ENCODE measurements at regions not wholly inside any gene's neighbourhood (a gene's known extent, or its start where the extent isn't known, plus 50 kb on each side); places are given as distances from the start of the nearest gene placed in this dataset.

- TF ChIP-seq, protein P1, sequence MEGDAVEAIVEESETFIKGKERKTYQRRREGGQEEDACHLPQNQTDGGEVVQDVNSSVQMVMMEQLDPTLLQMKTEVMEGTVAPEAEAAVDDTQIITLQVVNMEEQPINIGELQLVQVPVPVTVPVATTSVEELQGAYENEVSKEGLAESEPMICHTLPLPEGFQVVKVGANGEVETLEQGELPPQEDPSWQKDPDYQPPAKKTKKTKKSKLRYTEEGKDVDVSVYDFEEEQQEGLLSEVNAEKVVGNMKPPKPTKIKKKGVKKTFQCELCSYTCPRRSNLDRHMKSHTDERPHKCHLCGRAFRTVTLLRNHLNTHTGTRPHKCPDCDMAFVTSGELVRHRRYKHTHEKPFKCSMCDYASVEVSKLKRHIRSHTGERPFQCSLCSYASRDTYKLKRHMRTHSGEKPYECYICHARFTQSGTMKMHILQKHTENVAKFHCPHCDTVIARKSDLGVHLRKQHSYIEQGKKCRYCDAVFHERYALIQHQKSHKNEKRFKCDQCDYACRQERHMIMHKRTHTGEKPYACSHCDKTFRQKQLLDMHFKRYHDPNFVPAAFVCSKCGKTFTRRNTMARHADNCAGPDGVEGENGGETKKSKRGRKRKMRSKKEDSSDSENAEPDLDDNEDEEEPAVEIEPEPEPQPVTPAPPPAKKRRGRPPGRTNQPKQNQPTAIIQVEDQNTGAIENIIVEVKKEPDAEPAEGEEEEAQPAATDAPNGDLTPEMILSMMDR (IDR thresholded peaks at IDR 0.05): no peak
- TF ChIP-seq POLR2A (IDR thresholded peaks at IDR 0.05): no peak
Measured at GRCh38 chr9:105846825-105847224, 152.5 kb downstream of the TMEM38B start.
